ENCODE measurements at regions not wholly inside any gene's neighbourhood (a gene's known extent, or its start where the extent isn't known, plus 50 kb on each side); places are given as distances from the start of the nearest gene placed in this dataset.

DNA sequence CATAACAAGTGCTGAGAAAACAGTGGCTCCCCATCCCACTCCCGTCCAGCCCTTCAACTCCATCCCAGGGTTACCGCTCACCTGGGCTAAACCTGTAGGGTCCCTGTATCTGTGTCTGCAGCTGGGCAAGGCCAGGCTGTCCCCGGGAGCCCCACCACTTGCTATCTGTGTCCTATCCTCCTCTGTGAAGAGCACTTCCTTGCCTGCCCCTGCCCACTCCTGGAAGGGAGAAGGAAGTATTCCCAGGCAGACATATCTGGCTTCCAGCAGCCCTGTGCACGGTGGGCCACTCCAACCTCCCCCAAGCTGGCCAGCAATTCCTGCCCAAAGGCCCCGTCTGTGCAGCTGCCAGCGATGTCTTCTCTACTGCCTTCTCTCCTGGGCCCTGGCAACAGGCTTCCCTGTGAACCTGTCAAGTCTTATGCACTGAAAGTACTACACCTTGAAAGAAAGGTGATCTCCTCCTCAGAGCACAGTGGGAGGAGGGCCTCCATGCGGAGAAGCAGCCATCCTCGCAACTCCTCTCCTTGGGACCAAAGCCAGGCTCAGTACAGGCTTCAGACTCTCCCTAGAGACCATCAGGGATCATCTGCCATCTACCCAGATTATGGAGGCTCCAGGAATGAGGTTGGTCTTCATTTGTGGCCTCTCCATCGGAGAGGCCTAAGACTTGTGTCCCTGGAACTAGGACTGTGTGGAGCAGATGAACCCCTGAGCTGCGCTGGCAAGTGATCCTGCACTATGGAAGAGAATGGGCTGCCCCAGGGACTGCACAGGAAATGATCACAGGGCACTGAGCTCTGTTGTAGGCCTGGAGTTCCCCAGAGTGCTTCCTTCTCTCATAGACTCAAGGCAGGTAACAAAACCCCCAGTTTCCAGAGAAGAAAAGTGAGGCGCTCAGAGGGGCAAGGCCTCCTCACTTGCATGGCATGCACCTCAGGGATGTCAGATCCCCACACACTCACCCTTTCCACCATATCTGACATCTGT lies 663.6 kb downstream of the BCL11B start:
- DNase-seq, result no peak

GRCh38 chr14:98612434-98613200 lies 659.4 kb downstream of the BCL11B start:
- DNase-seq, result no peak

DNA sequence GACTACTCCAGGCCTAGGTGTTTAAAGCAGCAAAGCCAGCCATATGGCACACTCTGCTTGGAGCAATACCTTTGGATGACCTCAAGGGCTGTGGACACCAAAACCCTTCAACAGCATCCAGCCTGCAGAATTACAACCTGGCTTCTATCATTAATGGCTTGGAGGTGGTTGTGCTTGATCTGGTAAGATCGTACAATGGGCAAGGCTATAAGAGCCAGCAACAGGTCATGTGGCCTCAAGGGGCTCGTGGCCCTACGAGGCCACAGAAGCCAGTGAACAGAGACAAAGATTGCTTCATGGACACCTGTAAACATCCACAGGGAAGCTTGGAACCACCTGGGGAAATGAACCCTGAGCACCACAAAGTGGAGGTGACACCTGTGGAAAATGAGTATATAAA lies 657.3 kb downstream of the BCL11B start:
- DNase-seq, result no peak

DNA sequence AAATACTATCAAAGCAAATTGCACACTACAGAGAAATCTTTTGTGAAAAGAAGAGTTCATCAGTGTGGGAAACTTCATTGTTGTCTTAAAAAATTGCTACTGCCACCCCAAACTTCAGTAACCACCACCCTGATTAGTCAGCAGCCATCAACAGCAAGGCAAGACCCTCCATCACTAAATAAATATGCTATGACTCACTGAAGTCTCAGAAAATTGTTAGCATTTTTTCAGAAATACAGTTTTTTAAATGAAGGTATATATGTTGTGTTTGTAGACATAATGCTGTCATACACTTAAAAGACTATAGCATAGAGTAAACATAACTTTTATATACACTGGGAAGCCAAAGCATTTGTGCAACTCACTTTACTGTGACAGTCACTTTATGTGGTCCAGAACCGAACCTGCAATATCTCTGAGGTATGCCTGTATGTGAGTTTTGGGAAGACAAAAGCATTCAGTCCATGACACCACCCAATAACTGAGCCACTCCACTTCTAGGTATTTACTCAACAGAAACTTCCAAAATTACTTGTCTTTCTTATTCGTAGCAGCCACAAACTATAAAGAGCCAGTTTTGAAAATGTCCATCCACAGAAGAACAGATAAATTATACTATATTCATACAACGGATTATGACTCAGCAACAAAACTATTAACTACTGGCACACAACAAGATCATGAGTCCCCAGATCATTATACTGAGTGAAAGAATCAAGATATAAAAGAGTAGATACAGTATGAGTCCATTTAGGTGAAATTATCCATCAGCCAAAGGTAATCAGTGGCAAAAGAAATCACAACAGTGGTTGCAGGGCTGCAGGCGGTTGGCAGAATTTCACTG lies 649.6 kb downstream of the BCL11B start:
- no peak for DNase-seq

GRCh38 chr14:98623788-98624415 lies 648.1 kb downstream of the BCL11B start:
- DNase-seq, result no peak

DNA sequence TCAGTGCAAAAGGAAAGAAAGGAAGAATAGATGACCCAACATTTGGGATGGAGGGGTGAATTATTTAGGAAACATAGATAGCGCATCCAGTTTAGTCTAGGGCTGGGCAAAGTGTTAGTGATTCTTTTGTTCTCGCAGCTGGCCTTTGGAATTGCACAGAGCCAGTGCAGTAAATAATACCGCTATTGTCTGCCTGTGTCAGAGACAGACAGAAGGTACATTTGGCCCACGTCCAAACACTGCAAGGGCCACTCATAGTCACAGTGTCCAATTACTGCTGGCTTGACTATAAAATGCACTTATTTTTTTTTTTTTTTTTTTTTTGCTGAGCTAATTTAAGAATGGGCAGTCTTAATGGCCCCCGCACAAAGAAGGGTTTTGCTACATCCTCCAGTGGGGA lies 638.6 kb downstream of the BCL11B start:
- DNase-seq, result no peak

- DNase-seq, result no peak
Measured at GRCh38 chr14:98634043-98634820, 637.8 kb downstream of the BCL11B start.

DNA sequence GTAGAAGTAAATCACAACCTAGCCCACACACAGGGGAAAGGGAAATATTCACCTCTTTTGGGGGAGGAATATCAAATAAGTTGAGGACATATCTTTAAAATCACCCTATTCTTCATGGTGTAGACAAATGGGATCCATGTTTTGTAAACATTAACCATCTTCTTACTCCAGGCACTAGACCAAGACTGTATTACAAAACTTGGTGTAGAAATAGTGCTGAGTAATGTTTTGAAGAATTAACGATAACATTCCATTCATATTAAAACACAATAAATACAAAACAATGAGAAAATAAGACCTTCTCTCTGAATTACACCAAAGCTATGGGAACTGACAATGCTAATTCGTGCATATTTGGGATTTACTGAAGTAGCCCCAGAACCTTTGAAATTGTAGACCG lies 633.6 kb downstream of the BCL11B start:
- no peak for DNase-seq

DNA sequence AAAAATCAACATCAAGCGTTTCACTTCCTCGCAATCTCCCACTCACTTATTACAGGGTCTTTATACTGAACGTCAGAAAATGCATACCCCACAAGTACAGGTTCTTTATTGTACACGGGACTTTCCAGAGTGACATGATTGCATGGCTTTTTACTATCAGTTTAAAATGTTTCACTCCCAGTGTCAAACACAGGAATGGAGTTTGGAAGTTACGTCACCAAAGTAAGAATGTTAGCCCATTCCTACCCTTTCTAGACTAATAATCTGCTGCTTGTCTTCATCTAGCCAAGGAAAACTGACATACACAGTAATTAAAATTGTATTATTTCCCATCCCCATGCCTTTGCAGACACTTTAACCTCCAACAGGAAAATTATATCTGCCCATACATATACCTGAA lies 624.2 kb downstream of the BCL11B start:
- no peak for DNase-seq

GRCh38 chr14:98651037-98651436 lies 621.0 kb downstream of the BCL11B start:
- DNase-seq, result no peak

GRCh38 chr14:98665007-98665406 lies 607.0 kb downstream of the BCL11B start:
- DNase-seq, result no peak

DNA sequence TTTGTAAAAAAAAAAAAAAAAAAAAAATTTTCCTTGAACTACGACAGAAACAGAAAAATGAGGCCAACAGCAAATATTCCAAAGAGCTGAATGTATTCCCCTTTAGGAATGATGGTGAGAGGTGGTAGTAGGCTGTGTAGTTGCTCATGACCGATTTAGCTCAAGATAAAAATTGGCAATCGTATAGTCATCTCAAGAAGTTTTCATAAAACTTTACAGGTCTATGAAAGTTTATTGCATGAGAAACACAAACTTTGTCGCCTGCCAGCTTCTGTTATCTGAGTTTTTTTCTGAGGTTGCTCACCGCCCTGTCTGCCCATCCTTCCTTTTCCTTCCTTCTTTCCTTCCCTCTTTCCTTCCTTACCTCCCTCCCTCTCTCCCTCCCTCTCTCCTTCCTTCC lies 605.5 kb downstream of the BCL11B start:
- DNase-seq, result no peak

- DNase-seq, result no peak
Measured at GRCh38 chr14:98682033-98682432, 590.0 kb downstream of the BCL11B start.

DNA sequence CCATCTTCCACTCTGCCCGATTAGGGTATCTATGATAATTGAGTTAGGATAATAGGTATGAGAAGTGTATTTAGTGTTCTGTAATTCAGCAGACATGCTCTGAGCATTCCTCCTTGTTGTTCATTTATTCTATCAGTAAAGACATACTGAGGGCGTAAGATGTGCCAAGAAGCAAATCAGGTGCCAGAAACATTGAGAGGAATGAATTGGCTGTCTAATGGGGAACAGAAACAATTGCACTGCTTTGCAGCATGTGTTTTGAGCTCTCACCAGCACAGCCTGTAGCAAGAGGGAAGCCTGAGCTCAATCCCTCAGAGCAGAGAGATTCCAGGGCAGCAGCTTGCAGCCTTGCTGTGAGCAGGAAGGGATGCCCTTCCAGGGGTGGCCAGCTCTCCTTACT lies 589.3 kb downstream of the BCL11B start:
- no peak for DNase-seq

DNA sequence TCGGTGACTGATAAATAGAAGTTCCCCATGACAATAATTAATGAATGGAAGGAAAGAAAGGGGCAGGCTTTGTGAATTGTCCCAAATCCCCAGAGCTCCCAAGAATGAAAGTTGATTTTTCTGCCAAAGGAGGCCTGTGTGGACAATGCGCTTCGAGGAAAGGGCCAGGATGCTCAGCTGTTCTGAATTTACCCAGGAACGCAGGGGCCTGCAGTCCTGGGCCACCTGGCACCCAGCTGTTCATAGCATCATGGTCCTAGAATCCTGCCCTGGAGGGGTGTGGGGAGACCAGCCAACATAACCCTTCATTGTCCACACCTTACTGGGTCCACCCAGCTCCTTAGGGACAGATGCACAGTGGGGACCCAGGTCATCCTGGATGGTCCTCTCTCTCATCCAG lies 587.5 kb downstream of the BCL11B start:
- no peak for DNase-seq

- no peak for DNase-seq
Measured at GRCh38 chr14:98685725-98686124, 586.3 kb downstream of the BCL11B start.

DNA sequence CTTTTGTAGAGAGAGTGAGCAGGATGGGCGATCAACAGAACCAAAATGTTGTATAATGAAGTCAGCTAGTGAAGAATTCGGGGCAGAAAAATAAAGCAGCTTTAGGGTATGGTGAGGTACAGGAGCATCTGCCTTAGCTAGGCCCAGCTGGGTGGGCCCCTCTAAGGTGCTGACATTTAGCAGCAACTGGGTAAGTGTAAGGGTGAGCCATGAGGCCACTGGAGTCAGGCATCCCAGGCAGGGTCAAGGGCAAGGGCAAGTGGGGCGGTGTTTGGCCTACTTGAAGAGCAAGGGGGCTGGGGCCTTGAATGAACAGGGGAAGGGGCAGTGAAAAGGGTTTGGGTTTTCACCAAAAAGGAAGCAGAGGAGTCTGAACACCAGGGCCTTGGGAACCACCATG lies 583.6 kb downstream of the BCL11B start:
- DNase-seq, result no peak

- DNase-seq, result no peak
Measured at GRCh38 chr14:98689951-98690350, 582.0 kb downstream of the BCL11B start.

DNA sequence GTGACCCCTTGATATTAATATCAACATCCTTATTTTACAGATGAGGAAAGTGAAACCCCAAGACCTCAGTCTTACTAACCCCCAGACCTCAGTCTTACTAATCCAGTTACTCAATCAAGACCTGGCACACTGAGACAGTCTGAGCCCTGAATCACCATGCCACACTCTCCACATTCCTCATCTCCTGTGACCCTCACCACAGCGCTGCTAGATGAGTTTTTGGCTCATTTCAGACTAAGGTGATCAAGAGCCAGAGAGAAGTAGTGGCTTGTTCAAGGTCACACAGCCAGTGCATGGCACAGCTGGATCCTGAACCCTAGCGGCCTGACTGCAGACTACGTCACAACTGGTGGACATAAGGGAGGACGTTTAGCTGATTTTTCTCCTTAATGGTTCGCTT lies 579.2 kb downstream of the BCL11B start:
- no peak for DNase-seq

- no peak for DNase-seq
Measured at GRCh38 chr14:98694541-98694940, 577.5 kb downstream of the BCL11B start.

GRCh38 chr14:98695809-98696208 lies 576.2 kb downstream of the BCL11B start:
- DNase-seq, result no peak

DNA sequence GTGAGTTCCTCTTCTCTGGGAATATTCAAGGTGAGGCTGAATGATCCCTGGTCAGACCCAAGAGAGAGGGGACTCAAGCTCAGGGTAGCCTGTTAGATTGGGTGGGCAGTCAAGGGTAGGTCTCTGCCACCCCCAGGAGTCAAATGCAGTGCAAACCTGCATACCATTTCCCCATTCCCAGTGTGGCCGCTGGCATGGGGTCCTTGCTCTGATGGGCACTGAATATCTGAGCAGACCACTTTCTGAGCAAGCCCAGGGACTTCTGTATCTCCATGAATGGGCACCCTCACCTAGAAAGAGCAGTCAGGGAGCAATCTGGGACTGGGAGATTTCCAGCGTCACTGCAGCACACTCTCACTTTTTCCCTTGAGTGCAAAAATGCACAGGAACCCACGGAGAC lies 573.7 kb downstream of the BCL11B start:
- DNase-seq, result no peak
